ENCODE measurements at regions not wholly inside any gene's neighbourhood (a gene's known extent, or its start where the extent isn't known, plus 50 kb on each side); places are given as distances from the start of the nearest gene placed in this dataset.

- no peak for TF ChIP-seq CTCF (IDR thresholded peaks at IDR 0.05; ENCODE audit: control extremely low read depth, extremely low read depth)
- peaks cover 0 to 3% (median 0%) of the 10 kb centered on the region in 4 donors for H3K9me3 ChIP-seq (ENCODE audit: control insufficient read depth in 4 of 4, insufficient read depth in 3 of 4, low read length in 3 of 4)
- H3K4me3 ChIP-seq = no peak overlapping the region
- 68 to 82% methylated on average over 13 of the region's 13 CpGs for WGBS, 2 donors
- ATAC-seq (ENCODE audit: insufficient read depth, low FRiP score) (no peak), DNase-seq (no peak)
- H3K4me1 ChIP-seq (ENCODE audit: control insufficient read depth in 5 of 5, insufficient read depth in 5 of 5, low read length in 5 of 5) = no peaks in the 10 kb centered on the region
- no peak overlapping the region for H3K9ac ChIP-seq (ENCODE audit: insufficient read depth in 1 of 2, low read length in 2 of 2)
- no peak overlapping the region for H3K27ac ChIP-seq (ENCODE audit: low read depth in 1 of 2, low read length in 1 of 2)
- no peaks in the 10 kb centered on the region for H3K36me3 ChIP-seq (ENCODE audit: control insufficient read depth in 4 of 4, insufficient read depth in 4 of 4, low read length in 4 of 4)
- peaks cover 0 to 32% (median 10%) of the 10 kb centered on the region in 3 donors for H3K27me3 ChIP-seq (ENCODE audit: control insufficient read depth in 3 of 3, insufficient read depth in 3 of 3, low read length in 2 of 3)
These were observed 164.3 kb upstream of the ZC3H12A start for GRCh38 chr1:37310064-37310463.

GRCh38 chr1:37315371-37315846 lies 159.0 kb upstream of the ZC3H12A start:
- TF ChIP-seq CTCF (IDR thresholded peaks at IDR 0.05; ENCODE audit: control extremely low read depth, extremely low read depth) = no peak
- Histone ChIP-seq H3K4me1 (ENCODE audit: control insufficient read depth in 5 of 5, insufficient read depth in 5 of 5, low read length in 5 of 5) (no peaks in the 10 kb centered on the region), H3K36me3 (ENCODE audit: control insufficient read depth in 4 of 4, insufficient read depth in 4 of 4, low read length in 4 of 4) (no peaks in the 10 kb centered on the region), H3K9ac (ENCODE audit: insufficient read depth in 1 of 2, low read length in 2 of 2) (no peak overlapping the region), H3K27ac (ENCODE audit: low read depth in 1 of 2, low read length in 1 of 2) (no peak overlapping the region), H3K9me3 (ENCODE audit: control insufficient read depth in 4 of 4, insufficient read depth in 3 of 4, low read length in 3 of 4) (peaks cover 0 to 6% (median 0%) of the 10 kb centered on the region in 4 donors), H3K27me3 (ENCODE audit: control insufficient read depth in 3 of 3, insufficient read depth in 3 of 3, low read length in 2 of 3) (peaks cover 0 to 65% (median 37%) of the 10 kb centered on the region in 3 donors), H3K4me3 (no peak overlapping the region)
- DNase-seq (no peak), ATAC-seq (ENCODE audit: insufficient read depth, low FRiP score) (no peak)
- WGBS, 2 donors = 19 to 21% methylated on average over 4 of the region's 4 CpGs

- DNase-seq = peak in 1 of 3 donors; percentile 12
- peaks cover 0 to 66% (median 37%) of the 10 kb centered on the region in 3 donors for H3K27me3 ChIP-seq (ENCODE audit: control insufficient read depth in 3 of 3, insufficient read depth in 3 of 3, low read length in 2 of 3)
- no peaks in the 10 kb centered on the region for H3K4me1 ChIP-seq (ENCODE audit: control insufficient read depth in 5 of 5, insufficient read depth in 5 of 5, low read length in 5 of 5)
These were observed 156.4 kb upstream of the ZC3H12A start for GRCh38 chr1:37317870-37318467.

More at GRCh38 chr1:37317870-37318467, 156.4 kb upstream of the ZC3H12A start:
- 8 to 9% methylated on average over 35 of the region's 35 CpGs for WGBS, 2 donors
- H3K9me3 ChIP-seq (ENCODE audit: control insufficient read depth in 4 of 4, insufficient read depth in 3 of 4, low read length in 3 of 4) = peaks cover 0 to 6% (median 0%) of the 10 kb centered on the region in 4 donors
- no peak overlapping the region for H3K27ac ChIP-seq (ENCODE audit: low read depth in 1 of 2, low read length in 1 of 2)
- no peaks in the 10 kb centered on the region for H3K36me3 ChIP-seq (ENCODE audit: control insufficient read depth in 4 of 4, insufficient read depth in 4 of 4, low read length in 4 of 4)
- H3K9ac ChIP-seq (ENCODE audit: insufficient read depth in 1 of 2, low read length in 2 of 2) = no peak overlapping the region
- no peak overlapping the region for H3K4me3 ChIP-seq
- no peak for TF ChIP-seq CTCF (IDR thresholded peaks at IDR 0.05; ENCODE audit: control extremely low read depth, extremely low read depth)
- no peak for ATAC-seq (ENCODE audit: insufficient read depth, low FRiP score)

Data from lung (tissue), 11 donors.